IMR-90 (cell line): ENCODE measurements at regions not wholly inside any gene's neighbourhood (a gene's known extent, or its start where the extent isn't known, plus 50 kb on each side); places are given as distances from the start of the nearest gene placed in this dataset.

Source experiments
- BHLHE40 ChIP-seq: fragments of 150-350 bp; IDR thresholded peaks from 2 replicates; pipeline ENCODE4 v1.6.1; 2016; ENCODE audit warnings: mild to moderate bottlenecking, low read depth, low read length
- CEBPB ChIP-seq: IDR thresholded peaks from 2 replicates; pipeline ENCODE4 v1.6.1; 2012; ENCODE audit warnings: low read depth, low read length, improper control_type of control experiment
- MAFK ChIP-seq: IDR thresholded peaks from 2 replicates; pipeline ENCODE4 v1.6.1; 2012; ENCODE audit warnings: low read depth, low read length, improper control_type of control experiment
- POLR2A ChIP-seq: IDR thresholded peaks from 2 replicates; pipeline ENCODE4 v1.6.1; 2012; ENCODE audit warnings: mild to moderate bottlenecking, low read depth, low read length
- RAD21 ChIP-seq: IDR thresholded peaks from 2 replicates; pipeline ENCODE4 v1.6.1; 2012; ENCODE audit warnings: low read length, improper control_type of control experiment
- RFX5 ChIP-seq: IDR thresholded peaks from 2 replicates; pipeline ENCODE4 v1.8.0; 2012; ENCODE audit warnings: low read depth, mild to moderate bottlenecking, low read length, moderate library complexity
- SMC3 ChIP-seq: fragments of 150-350 bp; IDR thresholded peaks from 2 replicates; pipeline ENCODE4 v1.6.1; 2016; ENCODE audit warnings: low read depth, mild to moderate bottlenecking, antibody characterized with exemption, low read length, moderate library complexity
- TF ChIP-seq, protein P1 (sequence below): conservative IDR thresholded peaks from 2 replicates; pipeline ENCODE4 v1.5.1; 2012; ENCODE audit warnings: mild to moderate bottlenecking, low read depth, low read length, improper control_type of control experiment
- TF ChIP-seq, protein P2 (sequence below): fragments of 150-350 bp; IDR thresholded peaks from 2 replicates; pipeline ENCODE4 v1.6.1; 2016; ENCODE audit warnings: low read depth, mild to moderate bottlenecking, low read length, moderate library complexity, borderline replicate concordance

DNA sequence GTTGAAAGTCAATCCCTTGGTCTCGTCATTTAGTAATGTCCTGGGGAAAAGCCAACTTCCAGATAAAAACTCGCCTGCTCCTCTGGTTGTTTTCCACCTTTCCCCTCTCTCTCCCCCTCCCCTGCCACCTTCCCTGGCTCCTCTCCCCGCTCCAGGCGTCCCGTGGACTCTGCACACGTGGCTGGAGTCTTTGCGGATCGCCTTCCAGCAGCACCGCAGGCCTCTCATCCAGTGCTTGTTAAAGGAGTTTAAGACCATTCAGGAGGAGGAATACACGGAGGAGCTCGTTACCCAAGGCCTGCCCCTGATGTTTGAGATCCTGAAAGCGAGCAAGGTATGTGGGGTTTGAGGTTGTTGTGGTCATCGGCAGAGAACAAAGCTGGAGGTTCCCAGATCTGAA is 65.8 kb upstream of the PWP1 start:
- TF ChIP-seq POLR2A, result no peak
- TF ChIP-seq, protein P1, sequence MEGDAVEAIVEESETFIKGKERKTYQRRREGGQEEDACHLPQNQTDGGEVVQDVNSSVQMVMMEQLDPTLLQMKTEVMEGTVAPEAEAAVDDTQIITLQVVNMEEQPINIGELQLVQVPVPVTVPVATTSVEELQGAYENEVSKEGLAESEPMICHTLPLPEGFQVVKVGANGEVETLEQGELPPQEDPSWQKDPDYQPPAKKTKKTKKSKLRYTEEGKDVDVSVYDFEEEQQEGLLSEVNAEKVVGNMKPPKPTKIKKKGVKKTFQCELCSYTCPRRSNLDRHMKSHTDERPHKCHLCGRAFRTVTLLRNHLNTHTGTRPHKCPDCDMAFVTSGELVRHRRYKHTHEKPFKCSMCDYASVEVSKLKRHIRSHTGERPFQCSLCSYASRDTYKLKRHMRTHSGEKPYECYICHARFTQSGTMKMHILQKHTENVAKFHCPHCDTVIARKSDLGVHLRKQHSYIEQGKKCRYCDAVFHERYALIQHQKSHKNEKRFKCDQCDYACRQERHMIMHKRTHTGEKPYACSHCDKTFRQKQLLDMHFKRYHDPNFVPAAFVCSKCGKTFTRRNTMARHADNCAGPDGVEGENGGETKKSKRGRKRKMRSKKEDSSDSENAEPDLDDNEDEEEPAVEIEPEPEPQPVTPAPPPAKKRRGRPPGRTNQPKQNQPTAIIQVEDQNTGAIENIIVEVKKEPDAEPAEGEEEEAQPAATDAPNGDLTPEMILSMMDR, result no peak
- no peak for TF ChIP-seq SMC3
- no peak for TF ChIP-seq CEBPB
- TF ChIP-seq, protein P2, sequence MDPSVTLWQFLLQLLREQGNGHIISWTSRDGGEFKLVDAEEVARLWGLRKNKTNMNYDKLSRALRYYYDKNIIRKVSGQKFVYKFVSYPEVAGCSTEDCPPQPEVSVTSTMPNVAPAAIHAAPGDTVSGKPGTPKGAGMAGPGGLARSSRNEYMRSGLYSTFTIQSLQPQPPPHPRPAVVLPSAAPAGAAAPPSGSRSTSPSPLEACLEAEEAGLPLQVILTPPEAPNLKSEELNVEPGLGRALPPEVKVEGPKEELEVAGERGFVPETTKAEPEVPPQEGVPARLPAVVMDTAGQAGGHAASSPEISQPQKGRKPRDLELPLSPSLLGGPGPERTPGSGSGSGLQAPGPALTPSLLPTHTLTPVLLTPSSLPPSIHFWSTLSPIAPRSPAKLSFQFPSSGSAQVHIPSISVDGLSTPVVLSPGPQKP, result no peak
- TF ChIP-seq RFX5, result no peak
- TF ChIP-seq RAD21, result no peak
- TF ChIP-seq BHLHE40, result no peak
- TF ChIP-seq MAFK, result no peak
